Keratinocyte (primary cell): ENCODE measurements at regions not wholly inside any gene's neighbourhood (a gene's known extent, or its start where the extent isn't known, plus 50 kb on each side); places are given as distances from the start of the nearest gene placed in this dataset.
"Not testable (repeated sequence)": the region's sequence is repeated elsewhere in the genome, so short reads cannot be mapped to it uniquely, and the experiment has no call there.

Experiments used
- DNase-seq: peaks from one replicate; pipeline ENCODE4 v3.0.0-alpha.2; 2011; ENCODE audit warnings: low read depth, missing footprints, low spot score
- FAIRE-seq: peaks from 2 replicates; lab custom pipeline; 2011; peaks lifted over from hg19 to GRCh38; lab: Jason Lieb, UNC
- H2AFZ ChIP-seq: 2 replicates; pipeline ENCODE4 v1.6.0; 2012; ENCODE audit warnings: low read length, control low read depth, inconsistent platforms; ENCODE audit not compliant: control insufficient read depth
- H3K27ac ChIP-seq: 2 replicates; pipeline ENCODE4 v1.5.1; 2011; ENCODE audit warnings: low read length; ENCODE audit not compliant: control insufficient read depth, insufficient read depth
- H3K27me3 ChIP-seq: 3 replicates; pipeline ENCODE4 v1.6.0; 2011; ENCODE audit warnings: low read length; ENCODE audit not compliant: control insufficient read depth, insufficient read depth; ENCODE audit errors: extremely low read depth
- H3K36me3 ChIP-seq, 2 experiments: 2 replicates in 1 of 2; 3 replicates in 1 of 2; pipeline ENCODE4 v1.5.1; 2011; ENCODE audit warnings: low read length in 2 of 2, mild to moderate bottlenecking in 1 of 2; ENCODE audit not compliant: control insufficient read depth in 2 of 2, insufficient read depth in 2 of 2; ENCODE audit errors: extremely low read depth in 1 of 2
- H3K4me1 ChIP-seq: 3 replicates; pipeline ENCODE4 v1.5.1; 2011; ENCODE audit warnings: low read length; ENCODE audit not compliant: control insufficient read depth, insufficient read depth; ENCODE audit errors: extremely low read depth
- H3K4me2 ChIP-seq: 3 replicates; pipeline ENCODE4 v1.6.0; 2011; ENCODE audit warnings: low read depth, low read length; ENCODE audit not compliant: control insufficient read depth, insufficient read depth; ENCODE audit errors: extremely low read depth
- H3K4me3 ChIP-seq, 3 experiments: fragments of 200-600 bp in 1 of 3; sonication (generic) in 1 of 3; 2 replicates in 2 of 3; 3 replicates in 1 of 3; pipeline ENCODE4 v1.5.1; 2011 to 2016; ENCODE audit warnings: low read length in 3 of 3, mild to moderate bottlenecking in 3 of 3, control low read depth in 2 of 3, inconsistent platforms in 1 of 3, low read depth in 1 of 3, mixed read lengths in 1 of 3, mixed run types in 1 of 3, moderate library complexity in 1 of 3; ENCODE audit not compliant: control insufficient read depth in 2 of 3, insufficient read depth in 2 of 3; ENCODE audit errors: extremely low read depth in 1 of 3
- H3K79me2 ChIP-seq: 2 replicates; pipeline ENCODE4 v1.6.0; 2012; ENCODE audit warnings: low read length; ENCODE audit not compliant: control insufficient read depth, insufficient read depth
- H3K9ac ChIP-seq: 3 replicates; pipeline ENCODE4 v1.6.0; 2011; ENCODE audit warnings: low read length; ENCODE audit not compliant: control insufficient read depth, insufficient read depth; ENCODE audit errors: extremely low read depth
- H3K9me1 ChIP-seq: 3 replicates; pipeline ENCODE4 v1.6.0; 2011; ENCODE audit warnings: low read length; ENCODE audit not compliant: control insufficient read depth, insufficient read depth; ENCODE audit errors: extremely low read depth
- H3K9me3 ChIP-seq: 2 replicates; pipeline ENCODE4 v1.5.1; 2012; ENCODE audit warnings: low read depth, low read length; ENCODE audit not compliant: control insufficient read depth
- H4K20me1 ChIP-seq: 3 replicates; pipeline ENCODE4 v1.6.0; 2011; ENCODE audit warnings: low read length; ENCODE audit not compliant: control insufficient read depth, insufficient read depth; ENCODE audit errors: extremely low read depth
- EZH2 ChIP-seq: IDR thresholded peaks from one replicate; pipeline ENCODE4 v1.6.1; 2012; ENCODE audit warnings: inconsistent platforms, mild to moderate bottlenecking, low read length, moderate library complexity
- dilution Hi-C: fragments of 300-500 bp; cut with MboI; formaldehyde crosslinking; loops from one replicate; pipeline ENCODE4 v1.7.0; 2020; ENCODE audit warnings: low sequenced_read_pairs; ENCODE audit not compliant: extremely low pct_ligation_motif_present
- TF ChIP-seq, protein P1 (sequence below), 3 experiments: IDR thresholded peaks in 1 of 3; conservative IDR thresholded peaks in 1 of 3; optimal IDR thresholded peaks in 1 of 3; 2 replicates in 2 of 3; 3 replicates in 1 of 3; pipeline versions ENCODE3 to v1.5.1; 2011; ENCODE audit warnings: low read length in 3 of 3, mild to moderate bottlenecking in 3 of 3, moderate library complexity in 2 of 3, control low read depth in 1 of 3, inconsistent platforms in 1 of 3; ENCODE audit not compliant: insufficient read depth in 2 of 3; ENCODE audit errors: extremely low read depth in 1 of 3

DNA sequence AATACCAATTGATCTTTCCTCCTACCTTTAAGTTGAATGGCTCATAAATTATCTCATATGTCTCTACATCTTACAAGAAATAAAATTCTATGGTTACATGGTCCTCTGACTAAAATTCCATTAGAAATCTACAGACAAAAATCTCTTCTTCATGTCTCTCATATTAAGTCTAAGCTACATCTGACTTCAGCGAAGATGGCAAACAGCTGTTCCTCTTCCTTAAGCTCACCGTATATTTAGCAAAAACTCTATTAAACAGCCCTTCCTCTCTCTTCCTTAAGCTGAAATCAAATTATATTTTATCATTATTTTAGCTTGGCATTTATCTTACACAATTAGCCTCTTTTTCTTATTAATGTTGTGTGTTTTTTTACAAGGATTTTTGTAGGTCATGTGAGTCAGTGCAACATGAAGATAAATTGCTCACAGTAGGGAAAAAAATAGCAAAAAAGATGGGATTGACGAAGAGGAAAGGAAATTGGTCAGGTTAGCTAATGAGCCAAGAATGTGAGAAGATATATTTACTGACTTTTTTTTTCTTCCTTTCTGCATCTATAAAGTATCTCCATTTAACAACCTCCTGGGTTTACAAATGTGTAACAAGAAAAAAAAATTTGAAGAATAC, 2412.8 kb downstream of the ARAP2 start:
- dilution Hi-C loops: no loop called here
- Histone ChIP-seq H3K79me2 (no peaks in the 10 kb centered on the region), H3K4me3 (no peak overlapping the region), H3K9me3 (no peaks in the 10 kb centered on the region), H3K9ac (no peak overlapping the region), H3K27me3 (no peaks in the 10 kb centered on the region), H2AFZ (no peak overlapping the region), H3K9me1 (no peaks in the 10 kb centered on the region), H3K36me3 (no peaks in the 10 kb centered on the region), H4K20me1 (no peaks in the 10 kb centered on the region), H3K4me2 (no peak overlapping the region), H3K4me1 (no peaks in the 10 kb centered on the region), H3K27ac (no peak overlapping the region)
- no peak for TF ChIP-seq EZH2
- TF ChIP-seq, protein P1, sequence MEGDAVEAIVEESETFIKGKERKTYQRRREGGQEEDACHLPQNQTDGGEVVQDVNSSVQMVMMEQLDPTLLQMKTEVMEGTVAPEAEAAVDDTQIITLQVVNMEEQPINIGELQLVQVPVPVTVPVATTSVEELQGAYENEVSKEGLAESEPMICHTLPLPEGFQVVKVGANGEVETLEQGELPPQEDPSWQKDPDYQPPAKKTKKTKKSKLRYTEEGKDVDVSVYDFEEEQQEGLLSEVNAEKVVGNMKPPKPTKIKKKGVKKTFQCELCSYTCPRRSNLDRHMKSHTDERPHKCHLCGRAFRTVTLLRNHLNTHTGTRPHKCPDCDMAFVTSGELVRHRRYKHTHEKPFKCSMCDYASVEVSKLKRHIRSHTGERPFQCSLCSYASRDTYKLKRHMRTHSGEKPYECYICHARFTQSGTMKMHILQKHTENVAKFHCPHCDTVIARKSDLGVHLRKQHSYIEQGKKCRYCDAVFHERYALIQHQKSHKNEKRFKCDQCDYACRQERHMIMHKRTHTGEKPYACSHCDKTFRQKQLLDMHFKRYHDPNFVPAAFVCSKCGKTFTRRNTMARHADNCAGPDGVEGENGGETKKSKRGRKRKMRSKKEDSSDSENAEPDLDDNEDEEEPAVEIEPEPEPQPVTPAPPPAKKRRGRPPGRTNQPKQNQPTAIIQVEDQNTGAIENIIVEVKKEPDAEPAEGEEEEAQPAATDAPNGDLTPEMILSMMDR (optimal IDR thresholded peaks at IDR 0.05 in 1 of 3, IDR thresholded peaks at IDR 0.05 in 1 of 3, conservative IDR thresholded peaks at IDR 0.05 in 1 of 3; ENCODE audit: extremely low read depth in 1 of 3, insufficient read depth in 2 of 3, low read length in 3 of 3): no peak
- DNase-seq (no peak), FAIRE-seq (no peak)

DNA sequence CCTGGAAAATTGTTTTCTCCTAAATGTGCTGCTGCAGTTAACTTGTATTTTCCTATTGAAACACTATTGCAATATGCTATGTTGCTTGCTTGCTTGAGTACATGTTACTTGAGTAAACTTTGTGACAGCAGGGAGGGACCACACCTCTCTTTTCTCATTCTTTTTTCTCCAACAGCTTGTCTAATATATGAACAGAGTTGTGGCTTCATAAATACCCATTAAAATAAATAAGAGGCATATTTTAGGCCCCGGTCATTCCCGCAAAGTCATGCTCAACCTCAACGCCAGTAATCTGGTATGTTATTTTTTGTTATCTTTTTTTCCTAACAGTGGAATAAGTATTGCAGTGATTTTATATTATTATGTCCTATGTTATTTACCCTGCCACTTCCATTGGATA, 2408.6 kb downstream of the ARAP2 start:
- H3K79me2 ChIP-seq, H3K4me2 ChIP-seq, H3K4me1 ChIP-seq, FAIRE-seq, H3K27ac ChIP-seq, H3K4me3 ChIP-seq, H2AFZ ChIP-seq, dilution Hi-C loops, H3K36me3 ChIP-seq, H3K9me1 ChIP-seq, H3K9me3 ChIP-seq, H3K9ac ChIP-seq, H4K20me1 ChIP-seq, DNase-seq, H3K27me3 ChIP-seq: not testable (repeated sequence)
